H9 (cell line): ENCODE measurements at regions not wholly inside any gene's neighbourhood (a gene's known extent, or its start where the extent isn't known, plus 50 kb on each side); places are given as distances from the start of the nearest gene placed in this dataset.

Source experiments
- DNase-seq: peaks from one replicate; pipeline ENCODE4 v3.0.0-alpha.2; 2017
- H2AFZ ChIP-seq: one replicate; pipeline ENCODE4 v1.6.1; 2013; ENCODE audit warnings: mild to moderate bottlenecking, low read length, control low read depth, moderate library complexity
- H2AK5ac ChIP-seq: 2 replicates; pipeline ENCODE4 v1.6.1; 2013; ENCODE audit warnings: low read length, control low read depth, mixed read lengths; ENCODE audit not compliant: insufficient read length
- H2BK120ac ChIP-seq: one replicate; pipeline ENCODE4 v1.6.1; 2013; ENCODE audit warnings: low read depth, mild to moderate bottlenecking, low read length, control low read depth, inconsistent platforms; ENCODE audit not compliant: poor library complexity, severe bottlenecking
- H2BK12ac ChIP-seq: 2 replicates; pipeline ENCODE4 v1.6.1; 2013; ENCODE audit warnings: low read length, control low read depth, mixed read lengths, low read depth; ENCODE audit not compliant: insufficient read length
- H2BK15ac ChIP-seq: 2 replicates; pipeline ENCODE4 v1.6.1; 2013; ENCODE audit warnings: low read depth, low read length, control low read depth
- H2BK20ac ChIP-seq: one replicate; pipeline ENCODE4 v1.6.1; 2013; ENCODE audit warnings: low read depth, mild to moderate bottlenecking, low read length, control low read depth, inconsistent platforms; ENCODE audit not compliant: poor library complexity, severe bottlenecking
- H2BK5ac ChIP-seq: 2 replicates; pipeline ENCODE4 v1.6.1; 2013; ENCODE audit warnings: low read length, control low read depth, mixed read lengths; ENCODE audit not compliant: insufficient read length
- H3K14ac ChIP-seq: 2 replicates; pipeline ENCODE4 v1.6.1; 2013; ENCODE audit warnings: low read length, control low read depth; ENCODE audit not compliant: insufficient read depth
- H3K18ac ChIP-seq: 2 replicates; pipeline ENCODE4 v1.6.1; 2013; ENCODE audit warnings: low read depth, mild to moderate bottlenecking, mixed read lengths, low read length, control low read depth; ENCODE audit not compliant: insufficient read length
- H3K23ac ChIP-seq: 2 replicates; pipeline ENCODE4 v1.6.1; 2013; ENCODE audit warnings: low read length, control low read depth, mixed read lengths, low read depth; ENCODE audit not compliant: insufficient read length
- H3K23me2 ChIP-seq: 2 replicates; pipeline ENCODE4 v1.6.1; 2013; ENCODE audit warnings: low read depth, mild to moderate bottlenecking, mixed read lengths, low read length, control low read depth; ENCODE audit not compliant: insufficient read length, poor library complexity, severe bottlenecking
- H3K27ac ChIP-seq: 2 replicates; pipeline ENCODE4 v1.5.1; 2013; ENCODE audit warnings: low read length, control low read depth, mixed read lengths, low read depth; ENCODE audit not compliant: insufficient read length
- H3K27me3 ChIP-seq: 2 replicates; pipeline ENCODE4 v1.6.1; 2013; ENCODE audit warnings: low read length, control low read depth, inconsistent platforms; ENCODE audit not compliant: insufficient read depth
- H3K4ac ChIP-seq: 2 replicates; pipeline ENCODE4 v1.6.1; 2013; ENCODE audit warnings: low read depth, mild to moderate bottlenecking, control low read depth, inconsistent platforms, low read length, moderate library complexity
- H3K4me1 ChIP-seq: 2 replicates; pipeline ENCODE4 v1.6.1; 2013; ENCODE audit warnings: low read length, control low read depth, inconsistent platforms; ENCODE audit not compliant: insufficient read depth
- H3K4me2 ChIP-seq: 2 replicates; pipeline ENCODE4 v1.6.1; 2013; ENCODE audit warnings: low read length, control low read depth, mixed read lengths; ENCODE audit not compliant: insufficient read length, insufficient read depth
- H3K56ac ChIP-seq: 2 replicates; pipeline ENCODE4 v1.6.1; 2013; ENCODE audit warnings: low read depth, mild to moderate bottlenecking, mixed read lengths, low read length, control low read depth; ENCODE audit not compliant: insufficient read length
- H3K79me1 ChIP-seq: 2 replicates; pipeline ENCODE4 v1.6.1; 2013; ENCODE audit warnings: low read depth, mild to moderate bottlenecking, moderate library complexity, low read length, control low read depth, inconsistent platforms; ENCODE audit not compliant: insufficient read depth, poor library complexity, severe bottlenecking
- H3K79me2 ChIP-seq: 2 replicates; pipeline ENCODE4 v1.6.1; 2013; ENCODE audit warnings: low read length, control low read depth, inconsistent platforms; ENCODE audit not compliant: insufficient read depth
- H3K9ac ChIP-seq: 2 replicates; pipeline ENCODE4 v1.6.1; 2013; ENCODE audit warnings: low read length, control low read depth, mixed read lengths; ENCODE audit not compliant: insufficient read length; ENCODE audit errors: extremely low read depth
- H3K9me3 ChIP-seq: one replicate; pipeline ENCODE4 v1.6.1; 2013; ENCODE audit warnings: low read depth, low read length, inconsistent platforms; ENCODE audit not compliant: control insufficient read depth
- H3T11ph ChIP-seq: one replicate; pipeline ENCODE4 v1.6.1; 2013; ENCODE audit warnings: mild to moderate bottlenecking, low read length, control low read depth, inconsistent platforms
- H4K20me1 ChIP-seq: one replicate; pipeline ENCODE4 v1.6.1; 2013; ENCODE audit not compliant: control insufficient read depth, insufficient read length, insufficient read depth
- H4K5ac ChIP-seq: 2 replicates; pipeline ENCODE4 v1.6.1; 2013; ENCODE audit warnings: low read depth, mild to moderate bottlenecking, mixed read lengths, low read length, control low read depth; ENCODE audit not compliant: insufficient read length
- H4K8ac ChIP-seq: replicated peaks from 2 replicates; pipeline ENCODE4 v1.6.1; 2013; ENCODE audit warnings: low read length, control low read depth, mixed read lengths, low read depth; ENCODE audit not compliant: insufficient read length
- H4K91ac ChIP-seq: 2 replicates; pipeline ENCODE4 v1.6.1; 2013; ENCODE audit warnings: low read depth, mild to moderate bottlenecking, moderate library complexity, mixed read lengths, low read length, control low read depth; ENCODE audit not compliant: insufficient read length
- H3K27ac Mint-ChIP-seq, 3 experiments: 2 replicates in 2 of 3; 3 replicates in 1 of 3; pipeline ENCODE4 v1.8.0; 2020 to 2021; ENCODE audit warnings: mixed read lengths in 3 of 3, mild to moderate bottlenecking in 1 of 3, moderate library complexity in 1 of 3
- H3K27me3 Mint-ChIP-seq: 2 replicates; pipeline ENCODE4 v1.8.0; 2021; ENCODE audit warnings: low read depth, mild to moderate bottlenecking, moderate library complexity, mixed read lengths
- H3K36me3 Mint-ChIP-seq, 3 experiments: 2 replicates in 2 of 3; 3 replicates in 1 of 3; pipeline ENCODE4 v1.8.0; 2020 to 2021; ENCODE audit warnings: low read depth in 3 of 3, mixed read lengths in 3 of 3; ENCODE audit not compliant: insufficient read depth in 1 of 3
- H3K4me1 Mint-ChIP-seq, 2 experiments: 2 replicates each; pipeline ENCODE4 v1.8.0; 2020; ENCODE audit warnings: mixed read lengths in 2 of 2
- H3K4me3 Mint-ChIP-seq, 2 experiments: 2 replicates in 1 of 2; 3 replicates in 1 of 2; pipeline ENCODE4 v1.8.0; 2020 to 2021; ENCODE audit warnings: mild to moderate bottlenecking in 2 of 2, mixed read lengths in 2 of 2, moderate library complexity in 1 of 2
- H3K9me3 Mint-ChIP-seq, 2 experiments: 2 replicates in 1 of 2; 3 replicates in 1 of 2; pipeline ENCODE4 v1.8.0; 2020; ENCODE audit warnings: mild to moderate bottlenecking in 2 of 2, mixed read lengths in 2 of 2, moderate library complexity in 1 of 2
- CTCF ChIP-seq: fragments of 200-600 bp; sonication (generic); conservative IDR thresholded peaks from 3 replicates; pipeline ENCODE4 v1.8.0; 2021; ENCODE audit warnings: antibody characterized with exemption, mild to moderate bottlenecking
- WGBS: extraction: QIAGEN DNeasy Blood & Tissue Kit; methylation state at CpG from one replicate; pipeline ENCODE4 v1.1.7; 2013; ENCODE audit warnings: missing lambda C conversion rate, low lambda C conversion rate, mixed read lengths; ENCODE audit not compliant: insufficient read length; ENCODE audit errors: extremely low coverage; 5-methylcytosine and 5-hydroxymethylcytosine counted together

- no peak for DNase-seq
- Histone ChIP-seq H3K23ac (no peak overlapping the region), H3K79me2 (no peaks in the 10 kb centered on the region)
Measured at GRCh38 chr7:85356916-85357315, 170.1 kb upstream of the SEMA3D start.

More at GRCh38 chr7:85356916-85357315, 170.1 kb upstream of the SEMA3D start:
- no CpG with 5 or more reads among the region's 1 CpG for WGBS
- Histone ChIP-seq H3K79me1 (no peaks in the 10 kb centered on the region), H3K4me1 (no peaks in the 10 kb centered on the region), H2AFZ (no peak overlapping the region), H2BK15ac (no peak overlapping the region), H3K14ac (no peak overlapping the region), H3K23me2 (no peaks in the 10 kb centered on the region), H4K8ac (no peak overlapping the region), H3K56ac (no peak overlapping the region), H3K9ac (no peak overlapping the region), H3K18ac (no peak overlapping the region), H4K5ac (no peak overlapping the region), H2BK120ac (no peak overlapping the region), H3K9me3 (no peaks in the 10 kb centered on the region), H3K4ac (no peak overlapping the region), H2BK12ac (no peak overlapping the region), H3K27me3 (no peaks in the 10 kb centered on the region; the same call in 1 of the 2 replicates), H2BK20ac (no peak overlapping the region), H3K4me2 (no peak overlapping the region), H4K20me1 (no peaks in the 10 kb centered on the region), H2AK5ac (no peak overlapping the region), H3T11ph (no peak overlapping the region), H2BK5ac (no peak overlapping the region), H4K91ac (no peak overlapping the region), H3K27ac (no peak overlapping the region)
- Mint-ChIP-seq H3K27me3 (no peaks in the 10 kb centered on the region), H3K9me3 (peaks cover 0 to 5% of the 10 kb centered on the region in 2 experiments; a peak in 4 of 5 replicates), H3K4me3 (no peak overlapping the region), H3K27ac (no peak overlapping the region), H3K4me1 (peaks cover 0 to 4% of the 10 kb centered on the region in 2 experiments; a peak in 1 of 4 replicates), H3K36me3 (0 out of 7 replicates have a peak, but pooled peaks cover 0 to 6% (median 0%) of the 10 kb centered on the region in 3 experiments)
- TF ChIP-seq CTCF, result no peak
